NOMO-1 treated with DMSO at 0.1 percent for 48 hours (cell line): ENCODE measurements at regions not wholly inside any gene's neighbourhood (a gene's known extent, or its start where the extent isn't known, plus 50 kb on each side); places are given as distances from the start of the nearest gene placed in this dataset.

ENCODE experiments used
- DNase-seq: peaks from one replicate; lab custom pipeline; 2025; ENCODE audit not compliant: unreplicated experiment; lab: John Stamatoyannopoulos, UW

DNA sequence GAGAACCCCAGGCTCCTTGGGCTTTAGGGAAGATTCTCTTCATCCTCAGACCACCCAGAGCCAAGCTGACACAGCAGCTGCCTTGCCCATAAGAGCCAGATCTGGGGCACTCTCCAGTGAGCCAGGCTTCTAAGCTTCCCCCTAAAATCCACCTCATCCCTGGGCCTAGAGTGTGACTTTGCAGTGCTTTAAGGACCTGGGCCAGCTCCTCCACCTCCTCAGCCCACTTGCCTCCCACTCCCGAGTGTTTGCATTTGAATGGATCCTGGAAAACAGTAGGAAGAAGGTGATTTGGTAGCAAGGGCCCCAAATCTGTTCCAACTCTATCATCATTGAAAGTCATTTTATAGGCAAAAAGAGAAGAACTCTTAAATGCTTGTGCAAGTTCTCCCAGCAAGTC lies 108.7 kb upstream of the UBL3 start:
- no peak for DNase-seq

DNA sequence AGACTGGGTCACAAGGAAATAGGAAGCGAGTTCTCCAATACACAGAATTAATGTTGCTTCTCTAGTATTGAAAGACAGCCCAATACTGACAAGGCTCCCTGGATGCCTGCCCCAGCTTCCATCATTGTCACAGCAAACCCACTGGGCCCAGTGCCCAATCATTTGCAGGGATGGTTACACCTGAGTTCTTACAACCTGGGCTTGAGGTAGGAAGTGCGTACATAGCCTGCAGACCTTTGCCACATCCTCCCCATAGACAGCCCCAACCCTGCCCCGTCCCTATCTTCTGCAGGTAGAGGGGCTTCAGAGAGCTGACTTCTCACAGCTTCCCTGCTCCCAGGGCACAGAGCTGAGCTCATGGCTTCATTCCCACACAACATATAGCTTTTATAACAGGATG lies 108.1 kb upstream of the UBL3 start:
- no peak for DNase-seq

DNA sequence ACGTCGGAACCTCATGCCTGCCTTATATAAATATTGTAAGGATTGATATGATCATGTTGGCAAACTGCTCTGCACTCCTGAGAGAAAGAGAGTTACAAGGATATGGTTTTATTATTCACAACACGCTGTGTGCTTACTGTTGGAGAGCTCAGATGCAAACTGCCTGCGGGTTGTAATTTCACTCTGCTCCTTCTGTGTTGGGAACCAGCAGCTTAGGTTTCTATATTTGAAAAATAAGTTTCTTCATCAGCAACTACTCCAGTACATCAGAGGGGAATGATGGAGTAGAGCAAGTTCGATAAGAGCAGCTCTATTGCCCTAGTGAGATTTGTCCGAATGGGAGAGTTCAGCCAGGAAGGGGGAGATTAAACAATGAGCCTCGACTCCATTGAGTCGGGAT lies 106.9 kb upstream of the UBL3 start:
- DNase-seq = no peak

DNA sequence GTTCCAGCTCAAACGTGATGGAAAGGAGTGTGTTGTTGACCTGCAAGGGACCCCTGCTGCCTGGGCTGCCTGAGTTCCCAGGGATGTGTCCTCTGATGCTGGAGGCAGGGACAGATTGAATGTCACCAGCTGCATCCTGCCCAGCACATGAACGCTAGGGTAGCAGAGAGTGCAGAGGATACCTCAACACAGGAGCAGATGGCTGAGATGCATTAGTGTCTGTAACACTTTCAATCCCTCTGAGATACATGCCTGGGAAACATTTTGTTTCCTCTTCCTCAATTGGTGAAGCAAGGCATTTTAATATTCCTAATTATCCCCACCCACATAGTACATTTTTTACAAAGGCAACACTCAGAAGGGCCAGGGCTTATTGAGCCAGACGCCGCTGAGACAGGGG lies 106.4 kb upstream of the UBL3 start:
- no peak for DNase-seq

DNA sequence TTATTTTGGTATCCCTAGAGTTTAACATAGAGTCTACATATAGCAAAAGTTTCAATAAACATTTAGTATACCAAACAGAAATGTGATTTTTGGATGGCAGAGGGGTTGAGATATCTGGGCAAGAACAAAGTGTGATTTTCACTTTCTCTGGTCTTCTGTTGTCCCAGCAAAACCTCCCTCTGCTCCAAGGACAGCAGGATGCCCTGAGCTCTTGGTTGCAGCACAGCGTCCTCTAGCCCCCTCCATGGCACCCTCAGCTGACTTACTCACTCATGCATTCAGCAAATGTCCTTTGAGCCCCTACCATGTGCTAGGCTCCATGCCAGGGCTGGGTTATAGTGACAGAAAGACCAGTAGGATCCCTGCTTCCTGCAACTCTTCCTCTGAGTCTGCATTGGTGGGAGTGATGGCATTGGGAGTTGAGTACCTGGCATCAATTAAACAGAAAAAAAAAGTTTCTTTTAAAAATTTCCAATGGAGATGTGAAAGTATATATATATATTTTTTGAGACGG lies 104.8 kb upstream of the UBL3 start:
- DNase-seq = no peak

DNA sequence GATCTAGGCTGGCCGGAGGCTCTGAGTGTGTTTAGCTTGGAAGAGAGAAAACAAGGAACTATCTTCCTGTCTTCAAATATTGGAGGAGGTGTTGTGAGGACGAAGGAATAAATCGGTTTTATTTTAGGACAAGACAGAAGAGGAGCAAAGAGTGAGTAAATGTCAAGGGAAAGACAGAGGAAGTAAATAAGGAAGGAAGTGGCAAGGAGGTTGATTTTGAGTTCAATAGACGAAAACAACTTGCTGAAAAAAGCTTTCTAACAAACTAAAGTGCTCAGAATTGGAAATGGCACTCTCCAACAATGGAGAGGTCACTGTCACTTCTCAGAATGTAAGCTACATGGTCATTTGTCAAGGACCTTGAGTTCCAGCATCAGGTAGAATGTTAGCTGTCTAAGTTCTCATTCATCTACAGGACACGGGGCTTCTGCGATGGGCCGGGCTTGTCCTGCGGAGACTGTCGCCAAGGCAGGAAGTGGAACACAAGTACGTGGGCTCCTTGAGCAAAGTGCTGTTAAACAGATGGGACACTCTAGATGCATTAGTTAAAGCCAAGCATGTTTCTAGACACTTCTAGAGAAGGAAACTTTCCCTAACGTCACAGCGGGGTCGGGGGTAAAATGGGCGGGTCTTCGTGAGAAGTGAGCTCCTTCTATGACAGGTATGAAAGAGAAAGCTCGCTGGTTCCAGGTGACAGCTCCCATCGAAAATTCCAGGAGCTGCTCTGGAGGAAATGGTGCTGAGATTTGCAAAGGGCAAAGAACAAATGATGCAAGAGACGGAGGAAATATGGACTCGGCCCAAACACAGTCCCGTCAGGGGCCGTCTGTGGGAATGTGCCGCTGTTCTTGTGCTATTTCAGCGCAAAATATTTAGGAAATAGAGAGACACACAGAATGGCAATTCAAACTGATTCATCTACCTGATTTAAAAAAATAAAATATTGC lies 103.9 kb upstream of the UBL3 start:
- DNase-seq = peak; percentile 20

DNA sequence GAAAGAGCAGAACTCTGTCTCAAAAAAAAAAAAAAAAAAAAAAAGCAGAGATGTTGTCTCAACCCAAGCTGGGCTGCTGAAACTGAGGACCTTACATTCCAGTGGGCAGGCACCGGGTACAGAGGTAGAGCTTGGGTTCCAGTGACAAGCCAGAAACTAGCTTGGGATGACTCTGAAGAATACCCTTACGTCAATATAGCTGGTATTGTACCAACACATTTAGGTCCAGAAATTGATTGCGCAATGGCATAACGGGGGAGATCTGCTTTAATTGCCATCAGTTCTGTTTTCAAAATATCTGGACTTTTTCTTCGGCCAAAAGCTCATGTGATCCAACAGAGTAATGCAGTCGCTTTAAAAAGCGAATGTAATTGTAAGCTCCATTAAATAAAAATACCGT lies 103.1 kb upstream of the UBL3 start:
- DNase-seq = no peak

DNA sequence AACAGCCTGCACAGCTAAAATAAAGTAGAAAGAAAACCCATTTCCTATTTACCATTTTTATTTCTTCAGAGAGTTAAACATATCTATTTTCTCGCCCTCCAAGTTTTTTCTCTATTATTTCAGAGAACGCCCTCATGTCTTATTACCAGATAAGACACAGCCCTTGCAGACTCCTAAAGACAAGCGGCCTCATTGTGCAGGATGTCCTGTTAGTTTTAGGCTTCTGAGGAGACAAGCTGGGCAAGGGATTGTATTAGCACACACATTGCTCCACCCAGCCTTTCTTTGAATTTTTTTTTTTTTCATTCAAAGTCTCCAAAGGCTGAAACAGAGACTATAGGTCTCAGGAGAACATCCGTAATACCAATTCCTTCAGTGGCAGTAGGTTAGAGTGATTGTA lies 101.8 kb upstream of the UBL3 start:
- no peak for DNase-seq

DNA sequence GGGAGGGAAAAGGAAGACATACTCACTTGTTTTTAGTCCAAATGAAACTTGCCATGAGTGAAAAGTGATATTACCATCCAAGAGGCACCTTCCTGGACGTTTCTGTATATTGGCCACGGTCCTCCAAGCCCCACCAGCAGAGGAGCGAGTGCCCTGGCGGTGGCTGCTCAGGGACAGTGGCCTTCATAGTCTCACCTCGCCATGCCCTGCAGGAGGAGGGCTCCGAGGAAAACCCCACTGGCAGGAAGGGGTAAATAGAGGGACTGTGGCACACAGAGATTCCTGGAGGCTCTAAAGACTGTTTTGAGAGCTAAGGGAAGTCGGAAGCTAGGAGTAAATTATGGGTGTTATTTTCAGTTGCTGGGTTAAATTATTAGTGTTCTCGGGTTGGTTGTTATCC lies 98.4 kb upstream of the UBL3 start:
- no peak for DNase-seq

DNA sequence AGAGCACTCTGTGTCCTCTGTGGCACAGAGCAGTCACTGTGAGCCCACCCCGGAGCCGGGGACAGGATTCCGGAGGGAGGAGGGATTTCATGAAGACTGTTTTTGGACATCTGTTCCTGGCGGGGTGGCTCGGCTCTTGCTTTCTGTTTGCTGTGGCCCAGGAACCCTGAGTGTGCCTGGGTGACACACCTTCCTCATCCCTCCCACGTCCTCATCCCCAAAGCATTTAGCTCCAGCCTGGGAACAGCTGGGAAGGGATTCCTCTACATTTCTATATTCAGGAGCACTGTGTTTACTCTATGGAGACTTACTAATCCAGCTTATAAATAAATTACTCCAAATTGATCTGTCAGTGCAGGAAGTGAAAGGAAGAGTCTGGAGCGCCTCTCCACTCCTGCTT lies 97.8 kb upstream of the UBL3 start:
- no peak for DNase-seq

DNA sequence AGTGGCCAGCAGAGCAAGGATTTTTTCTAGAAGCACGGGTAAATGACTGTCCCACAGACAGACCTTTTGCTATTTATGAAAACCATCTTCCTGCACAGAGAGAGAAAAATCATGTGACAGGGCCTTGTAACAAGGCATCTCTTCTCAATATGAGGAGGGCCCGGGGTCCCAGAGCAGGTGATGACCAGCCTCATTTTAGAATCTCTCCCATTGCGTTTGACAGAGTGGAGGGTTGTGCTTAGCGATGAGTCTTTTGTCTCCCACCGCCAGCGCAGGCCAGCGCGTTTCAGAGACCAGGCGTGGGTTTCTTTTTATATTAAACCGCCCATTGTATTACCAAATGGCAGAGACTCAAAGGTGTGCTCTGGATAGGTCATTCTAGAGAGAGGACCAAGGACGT lies 97.4 kb upstream of the UBL3 start:
- no peak for DNase-seq

DNA sequence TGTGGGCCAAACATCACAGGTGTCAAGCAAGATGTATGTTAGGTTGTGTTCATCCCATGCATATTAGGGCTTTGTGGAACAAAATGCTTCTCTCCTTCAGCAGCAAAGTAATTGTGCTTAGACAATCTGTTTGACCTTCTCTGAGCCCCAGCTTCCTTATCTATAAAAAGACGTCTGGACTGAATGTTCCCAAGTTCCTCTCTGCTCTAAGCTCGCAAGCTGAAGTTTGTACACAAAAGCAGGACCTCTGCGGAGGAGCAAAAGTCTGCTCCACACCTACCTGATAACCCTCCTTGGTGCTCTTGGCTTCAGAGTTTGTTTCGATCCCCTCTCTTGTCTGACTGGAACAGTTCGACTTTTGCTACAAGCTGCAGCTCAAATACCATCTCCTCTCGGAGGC lies 95.7 kb upstream of the UBL3 start:
- DNase-seq = no peak

DNA sequence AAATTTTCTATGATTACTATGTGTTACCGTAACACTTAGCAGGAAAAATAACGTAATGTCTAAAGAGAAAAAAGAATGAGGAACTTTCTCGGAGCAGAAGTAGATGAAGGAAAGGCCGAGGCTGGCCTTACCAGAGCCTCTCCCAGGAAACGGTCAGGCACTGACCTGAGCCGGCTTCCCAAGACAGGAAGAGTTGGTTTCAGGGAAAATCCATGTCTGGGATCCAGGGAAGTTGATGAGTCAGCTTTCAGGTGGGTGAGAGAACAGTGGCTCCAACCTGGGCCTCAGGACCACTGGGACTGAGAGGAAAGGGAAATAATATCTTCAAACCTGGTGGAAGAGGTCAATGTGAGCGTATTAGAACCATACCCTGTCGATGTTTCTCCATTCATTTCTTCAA lies 93.3 kb upstream of the UBL3 start:
- no peak for DNase-seq

DNA sequence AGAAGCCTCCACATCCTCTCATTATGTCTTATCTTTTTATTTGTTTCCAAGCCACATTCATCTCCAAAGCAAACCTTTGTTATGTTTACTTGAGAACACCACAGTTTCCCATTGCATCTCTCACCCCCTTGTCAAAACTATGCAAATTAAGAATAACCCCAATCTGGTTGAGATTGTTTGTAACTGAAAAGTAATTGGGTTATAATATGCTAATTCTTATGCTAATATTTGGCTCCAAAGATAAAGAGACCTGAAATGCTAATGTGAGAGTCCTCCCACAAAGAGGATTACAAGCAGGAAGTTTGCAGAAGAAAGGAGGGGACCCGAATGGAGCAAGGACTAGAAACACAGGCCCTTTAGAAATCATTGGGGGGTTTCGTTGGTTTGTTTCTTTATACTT lies 92.9 kb upstream of the UBL3 start:
- DNase-seq = no peak

DNA sequence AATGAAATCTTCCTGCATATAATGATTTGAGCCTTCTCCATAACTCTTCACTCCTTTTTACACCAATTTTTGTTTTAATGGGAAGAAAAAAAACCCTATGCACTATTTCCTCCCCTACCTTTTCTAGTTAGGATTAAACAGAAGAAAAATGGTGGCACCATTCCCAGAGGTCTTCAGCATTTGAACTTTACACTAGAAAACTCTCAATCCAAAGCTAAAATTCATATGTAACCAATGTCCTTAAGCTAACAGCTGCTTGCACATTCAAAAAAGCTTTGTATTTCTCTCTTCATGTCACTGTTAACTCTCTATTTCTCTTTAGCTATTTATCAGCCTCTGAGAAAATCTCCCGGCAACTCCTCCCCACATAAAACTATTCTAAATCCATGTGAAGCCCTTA lies 90.3 kb upstream of the UBL3 start:
- no peak for DNase-seq

DNA sequence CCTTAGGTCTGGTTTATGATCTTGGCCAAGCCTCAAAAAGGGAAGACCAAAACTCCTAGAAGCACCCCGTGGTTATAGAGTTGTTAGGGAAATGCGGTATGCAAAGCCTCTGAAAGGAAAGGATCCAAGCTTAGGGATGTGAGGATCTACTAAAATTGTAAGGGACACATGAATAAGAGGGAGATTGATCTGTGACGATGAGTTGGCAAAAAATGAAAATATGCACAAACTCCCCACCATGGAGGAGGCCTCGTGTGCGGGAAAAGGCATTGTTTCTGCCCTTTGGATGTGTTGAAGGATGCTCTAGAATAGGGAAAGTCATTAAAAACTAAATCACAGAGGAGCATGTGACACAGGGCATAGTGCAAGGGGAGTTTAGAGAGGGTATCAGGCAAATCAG lies 88.7 kb upstream of the UBL3 start:
- no peak for DNase-seq

DNA sequence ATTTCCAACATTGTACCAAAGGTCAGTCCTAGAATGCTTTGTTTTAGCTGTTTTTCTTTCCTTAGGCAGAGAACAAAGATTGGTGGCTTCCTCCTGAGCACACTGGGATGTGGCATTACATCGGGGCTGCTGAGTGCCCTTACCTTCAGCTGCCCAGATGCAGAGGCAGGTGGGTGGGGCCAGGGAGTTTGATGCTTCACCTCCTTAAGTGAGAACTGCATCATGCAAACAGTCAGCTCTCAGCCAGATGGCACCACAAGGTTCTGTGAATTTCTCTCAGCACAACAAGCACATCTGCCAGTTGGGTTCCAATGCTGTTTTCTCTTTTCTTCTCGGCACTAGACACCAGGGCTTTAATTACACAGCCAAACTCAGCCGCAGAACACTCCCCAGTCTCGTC lies 87.4 kb upstream of the UBL3 start:
- no peak for DNase-seq

DNA sequence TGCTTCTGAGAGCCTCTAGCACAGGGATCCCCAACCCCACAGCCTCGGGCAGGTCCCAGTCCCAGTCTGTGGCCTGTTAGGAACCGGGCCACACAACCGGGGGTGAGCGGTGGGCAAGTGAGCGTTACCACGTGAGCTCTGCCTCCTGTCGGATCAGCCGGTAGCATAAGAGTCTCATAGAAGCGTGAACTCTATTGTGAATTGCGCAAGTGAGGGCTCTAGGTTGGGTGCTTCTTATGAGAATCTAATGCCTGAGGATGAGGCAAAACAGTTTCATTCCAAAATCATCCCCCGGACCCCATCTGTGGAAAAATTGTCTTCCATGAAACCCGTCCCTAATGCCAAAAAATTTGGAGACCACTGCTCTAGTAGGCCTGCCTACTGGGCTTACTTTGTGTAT lies 87.0 kb upstream of the UBL3 start:
- no peak for DNase-seq

DNA sequence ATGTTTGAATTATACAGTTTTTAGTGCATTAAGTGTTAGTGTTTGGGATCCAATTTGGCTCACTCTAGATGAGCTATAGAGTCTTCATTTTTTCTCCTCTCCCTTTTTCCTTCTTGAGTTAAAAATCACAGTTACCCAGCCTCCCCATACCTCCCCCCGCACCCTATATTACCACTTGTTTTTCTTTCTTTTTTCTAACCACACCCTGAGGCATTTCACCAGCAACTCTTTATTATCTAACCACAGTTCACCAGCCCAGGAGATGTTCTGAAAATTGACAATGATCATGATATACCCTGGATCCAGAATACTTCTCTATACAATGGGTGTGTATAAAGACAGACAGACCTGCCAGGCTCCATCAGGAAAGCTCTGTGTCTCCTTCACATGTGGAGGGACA lies 86.5 kb upstream of the UBL3 start:
- DNase-seq = no peak

DNA sequence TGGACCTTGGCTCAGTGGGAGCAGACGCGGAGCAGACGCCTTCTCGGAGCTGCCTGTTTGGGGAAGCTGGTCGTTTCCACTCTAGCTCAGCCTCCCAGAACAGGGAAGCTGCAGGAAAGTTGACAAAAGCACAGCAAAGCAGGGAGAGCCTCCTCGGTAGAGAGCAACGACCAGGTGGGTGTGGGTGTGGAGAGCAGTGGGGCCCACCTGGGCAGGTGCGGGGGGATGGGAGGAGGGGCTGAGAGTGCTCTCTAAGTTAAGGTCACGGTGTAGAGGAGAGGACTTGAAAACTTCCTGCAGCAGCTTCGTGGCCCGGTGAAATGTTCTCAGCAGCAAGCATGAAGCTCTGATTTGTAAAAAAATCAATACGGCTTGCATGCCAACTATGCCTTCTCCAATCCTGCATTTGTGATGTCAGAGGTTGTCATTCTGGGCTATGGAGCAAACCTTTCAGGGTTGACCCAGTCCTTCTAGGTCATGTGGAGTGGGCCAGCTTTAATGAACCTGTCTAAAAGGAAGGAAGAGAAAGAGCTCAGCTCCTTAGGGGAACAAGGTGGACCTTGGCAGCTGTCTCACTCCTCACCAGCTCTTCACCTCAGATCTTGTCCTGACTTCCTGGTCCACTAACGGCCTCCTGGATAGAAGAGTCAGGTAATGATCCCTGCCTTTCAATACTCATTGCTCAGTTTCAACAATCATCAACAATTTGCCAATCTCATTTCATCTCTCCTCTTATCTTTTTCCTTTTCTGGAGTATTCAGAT lies 85.8 kb upstream of the UBL3 start:
- peak; percentile 33 for DNase-seq

DNA sequence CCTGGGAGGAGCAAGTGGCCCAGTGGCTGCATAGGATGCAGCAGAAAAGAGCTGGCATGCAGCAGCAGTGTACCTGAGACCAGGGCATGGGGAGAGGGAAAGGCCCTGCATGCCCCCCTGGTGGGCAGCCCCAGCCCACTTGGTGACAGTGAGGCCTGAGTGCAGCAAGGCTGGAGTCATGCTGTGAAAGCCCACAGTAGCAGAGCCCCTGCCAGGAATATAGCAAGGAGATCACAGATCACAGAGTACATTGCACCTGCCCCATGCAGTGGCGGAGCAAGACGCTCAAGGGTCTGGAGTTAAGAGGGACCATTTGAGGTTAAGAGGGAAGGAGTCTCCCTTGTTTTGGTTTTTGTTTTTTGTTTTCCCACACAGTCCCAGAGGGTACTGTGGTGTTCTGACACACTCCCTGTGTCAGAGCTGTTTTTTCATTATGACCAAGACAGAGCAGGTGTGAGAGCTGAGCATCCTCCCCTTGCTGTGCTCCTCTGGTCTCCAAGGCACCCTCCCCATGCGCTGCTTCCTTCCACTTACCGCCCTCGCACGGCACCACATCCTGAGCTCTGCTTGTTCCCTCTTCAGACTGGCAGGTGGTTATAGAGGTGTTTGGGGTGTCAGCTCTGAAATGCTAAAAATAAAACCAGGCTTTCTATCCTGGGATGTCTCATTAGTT lies 85.0 kb upstream of the UBL3 start:
- DNase-seq = peak; percentile 33
